Cardiac fibroblast (primary cell): ENCODE measurements at regions not wholly inside any gene's neighbourhood (a gene's known extent, or its start where the extent isn't known, plus 50 kb on each side); places are given as distances from the start of the nearest gene placed in this dataset.

ENCODE experiments used
- DNase-seq, 2 donors: peaks; one replicate each; pipeline versions ENCODE4 v3.0.0 to v3.0.0-alpha.2; 2010; ENCODE audit warnings: low read depth in 2 of 2
- H3K4me3 ChIP-seq, 2 donors: replicated peaks in 1 of 2; 1 replicate in 1 of 2; 2 replicates in 1 of 2; pipeline ENCODE4 v1.5.1; 2011; ENCODE audit warnings: low read depth in 2 of 2, low read length in 2 of 2, mild to moderate bottlenecking in 2 of 2, moderate library complexity in 1 of 2
- CTCF ChIP-seq: IDR thresholded peaks from one replicate; pipeline ENCODE4 v1.5.1; 2011; ENCODE audit warnings: low read depth, mild to moderate bottlenecking, low read length, inconsistent platforms

- DNase-seq = no peak
- TF ChIP-seq CTCF = no peak
- no peak overlapping the region for H3K4me3 ChIP-seq
Measured at GRCh38 chr2:59630789-59631188, 922.7 kb downstream of the BCL11A start.

GRCh38 chr2:59627599-59627998, 925.9 kb downstream of the BCL11A start:
- TF ChIP-seq CTCF = no peak
- no peak for DNase-seq
- no peak overlapping the region for H3K4me3 ChIP-seq

- H3K4me3 ChIP-seq = no peak overlapping the region
Measured at GRCh38 chr2:59622599-59623308, 930.7 kb downstream of the BCL11A start.

GRCh38 chr2:59604123-59604522, 949.3 kb downstream of the BCL11A start:
- no peak for DNase-seq
- TF ChIP-seq CTCF = no peak
- H3K4me3 ChIP-seq = no peak overlapping the region

More at GRCh38 chr2:59622599-59623308, 930.7 kb downstream of the BCL11A start:
- DNase-seq = no peak
- no peak for TF ChIP-seq CTCF

- DNase-seq = no peak
- no peak for TF ChIP-seq CTCF
- H3K4me3 ChIP-seq = no peak overlapping the region
Measured at GRCh38 chr2:59594671-59595222, 958.7 kb downstream of the BCL11A start.

- TF ChIP-seq CTCF = no peak
- H3K4me3 ChIP-seq = no peak overlapping the region
- no peak for DNase-seq
Measured at GRCh38 chr2:59590798-59591197, 962.7 kb downstream of the BCL11A start.
